ENCODE measurements at regions not wholly inside any gene's neighbourhood (a gene's known extent, or its start where the extent isn't known, plus 50 kb on each side); places are given as distances from the start of the nearest gene placed in this dataset.

- TF ChIP-seq CTCF (IDR thresholded peaks at IDR 0.05): no peak
- DNase-seq (ENCODE audit: low spot score) (no peak), ATAC-seq (ENCODE audit: low FRiP score) (no peak)
Measured at GRCh38 chr6:166055801-166056200, 111.8 kb downstream of the TBXT start.

- DNase-seq (ENCODE audit: low spot score) (no peak), ATAC-seq (ENCODE audit: low FRiP score) (no peak)
- TF ChIP-seq CTCF (IDR thresholded peaks at IDR 0.05): no peak
Measured at GRCh38 chr6:166052837-166053236, 114.8 kb downstream of the TBXT start.

- ATAC-seq (ENCODE audit: low FRiP score) (no peak), DNase-seq (ENCODE audit: low spot score) (no peak)
- no peak for TF ChIP-seq CTCF (IDR thresholded peaks at IDR 0.05)
Measured at GRCh38 chr6:166050559-166050958, 117.1 kb downstream of the TBXT start.

GRCh38 chr6:166046982-166047381 lies 120.7 kb downstream of the TBXT start:
- TF ChIP-seq CTCF (IDR thresholded peaks at IDR 0.05): no peak
- DNase-seq (ENCODE audit: low spot score) (no peak), ATAC-seq (ENCODE audit: low FRiP score) (no peak)

- TF ChIP-seq CTCF (IDR thresholded peaks at IDR 0.05): no peak
- no peak for DNase-seq (ENCODE audit: low spot score)
- no peak for ATAC-seq (ENCODE audit: low FRiP score)
Measured at GRCh38 chr6:166046226-166046625, 121.4 kb downstream of the TBXT start.

- DNase-seq (ENCODE audit: low spot score) (no peak), ATAC-seq (ENCODE audit: low FRiP score) (no peak)
- no peak for TF ChIP-seq CTCF (IDR thresholded peaks at IDR 0.05)
Measured at GRCh38 chr6:166045860-166046200, 121.8 kb downstream of the TBXT start.

GRCh38 chr6:166045173-166045859 lies 122.3 kb downstream of the TBXT start:
- ATAC-seq (ENCODE audit: low FRiP score) (no peak), DNase-seq (ENCODE audit: low spot score) (no peak)
- no peak for TF ChIP-seq CTCF (IDR thresholded peaks at IDR 0.05)

Data from omental fat pad (tissue), 3 donors.